HG03025 (cell line): ENCODE measurements at regions not wholly inside any gene's neighbourhood (a gene's known extent, or its start where the extent isn't known, plus 50 kb on each side); places are given as distances from the start of the nearest gene placed in this dataset.

Source experiments
- ATAC-seq: cut with Tn5 transposase; IDR thresholded peaks from one replicate; pipeline ENCODE4 v1.9.1; 2021; ENCODE audit warnings: mild to moderate bottlenecking, moderate library complexity; ENCODE audit not compliant: unreplicated experiment, low FRiP score

DNA sequence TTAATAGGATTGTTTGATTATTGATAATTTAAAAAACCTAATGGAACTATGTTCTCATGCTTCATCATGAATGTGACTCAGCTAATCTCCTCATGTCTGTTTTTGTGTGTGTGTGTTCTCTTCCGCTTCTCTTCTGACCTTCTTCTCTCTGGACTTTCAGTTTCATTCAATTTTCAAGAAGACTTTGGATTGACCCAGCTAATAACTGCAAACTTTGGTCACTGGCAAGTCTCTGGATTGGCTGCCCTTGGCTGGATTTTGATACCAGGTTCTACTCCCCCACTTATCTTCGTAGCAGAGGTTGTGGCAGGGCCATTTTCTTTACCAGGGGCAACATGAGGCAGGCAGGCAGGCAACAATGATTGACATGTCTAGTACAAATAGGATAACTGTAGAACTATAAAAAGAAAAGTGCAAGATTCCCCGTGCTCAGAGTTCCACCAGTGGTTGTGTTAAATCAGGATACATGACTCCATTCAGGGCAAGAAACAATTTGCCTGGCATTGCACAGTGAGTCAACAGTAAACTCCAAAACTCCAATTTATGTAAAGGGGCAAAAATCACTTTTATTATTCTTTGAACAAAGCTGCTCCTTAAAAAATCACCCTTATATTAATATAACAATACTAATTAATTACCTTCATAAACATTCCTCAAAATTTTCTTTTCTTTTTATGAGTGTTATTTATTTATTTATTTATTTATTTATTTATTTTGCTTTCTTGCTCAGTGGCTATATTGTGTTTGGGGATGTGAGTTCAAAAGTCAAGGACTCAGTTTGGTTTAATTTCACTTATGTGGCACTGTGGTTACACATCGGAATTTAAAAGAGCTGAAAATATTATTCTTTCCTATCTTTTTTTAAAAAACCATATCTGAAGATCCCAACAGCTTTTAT, 167.6 kb downstream of the RND3 start:
- ATAC-seq: no peak

DNA sequence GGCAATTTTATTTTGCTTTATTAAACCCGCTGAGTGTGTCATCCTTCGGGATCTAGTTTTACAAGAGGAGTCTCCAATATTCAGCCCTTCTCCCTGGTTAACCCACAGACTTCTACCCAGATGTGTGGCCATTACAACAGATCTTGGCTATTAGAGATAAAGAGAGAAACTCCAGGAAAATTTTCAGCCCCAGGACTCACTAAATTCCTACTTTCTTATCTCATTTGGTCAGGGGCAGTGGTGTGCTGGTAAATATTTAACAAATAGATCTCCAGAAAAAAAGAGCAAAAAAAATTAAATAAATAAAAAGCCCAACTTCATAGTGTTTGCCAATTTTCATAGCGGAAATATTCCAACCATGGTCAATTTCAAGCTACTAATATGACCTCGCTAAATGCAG, 168.4 kb downstream of the RND3 start:
- no peak for ATAC-seq

DNA sequence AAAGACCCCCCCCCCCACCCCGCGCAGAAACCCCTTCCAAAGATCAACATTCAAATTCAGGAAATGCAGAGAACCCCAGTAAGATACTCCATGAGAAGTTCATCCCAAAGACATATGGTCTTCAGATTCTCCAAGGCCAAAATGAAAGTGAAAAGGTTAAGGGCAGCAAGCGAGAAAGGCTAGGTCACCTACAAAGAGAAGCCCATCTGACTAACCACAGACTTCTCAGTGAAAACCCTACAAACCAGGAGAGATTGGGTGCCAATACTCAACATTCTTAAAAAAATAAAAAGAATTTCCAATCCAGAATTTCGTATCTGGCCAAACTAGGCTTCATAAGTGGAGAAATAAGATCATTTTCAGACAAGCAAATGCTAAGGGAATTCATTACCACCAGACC, 175.2 kb downstream of the RND3 start:
- no peak for ATAC-seq

DNA sequence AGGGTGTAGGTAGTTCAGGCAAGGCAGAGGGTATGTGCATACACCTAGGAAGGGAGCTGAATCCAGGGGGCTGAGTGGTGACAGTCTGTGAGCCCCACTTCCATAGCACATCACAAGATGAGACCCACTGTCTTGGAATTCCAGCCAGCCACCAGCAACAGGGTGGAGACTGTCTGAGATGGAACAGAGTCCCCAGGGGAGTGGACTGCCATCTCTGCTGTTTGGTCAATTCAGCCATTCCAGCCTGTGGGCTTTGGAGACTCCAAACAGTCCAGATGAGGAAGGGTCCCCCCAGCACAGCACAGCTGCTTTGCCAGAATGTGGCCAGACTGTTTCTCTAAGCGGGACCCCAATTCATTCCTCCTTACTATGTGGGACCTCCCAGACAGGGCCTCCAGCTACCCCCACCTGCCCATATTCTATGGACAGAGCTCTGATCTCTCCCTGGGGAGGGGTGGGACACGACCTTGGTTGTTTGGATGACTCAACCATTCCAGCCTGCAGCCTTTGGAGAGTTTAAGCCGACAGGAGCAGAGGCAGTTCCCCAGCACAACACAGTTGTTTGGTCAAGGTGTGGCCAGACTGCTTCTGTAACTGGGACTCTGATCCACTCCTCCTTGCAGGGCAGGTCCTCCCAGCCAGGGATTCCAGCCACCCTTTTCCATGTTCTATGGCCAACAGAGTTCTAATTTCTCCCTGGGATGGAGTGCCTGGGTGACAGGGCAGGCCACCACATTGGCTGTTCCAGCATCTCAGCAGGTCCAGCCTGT, 178.0 kb downstream of the RND3 start:
- no peak for ATAC-seq

DNA sequence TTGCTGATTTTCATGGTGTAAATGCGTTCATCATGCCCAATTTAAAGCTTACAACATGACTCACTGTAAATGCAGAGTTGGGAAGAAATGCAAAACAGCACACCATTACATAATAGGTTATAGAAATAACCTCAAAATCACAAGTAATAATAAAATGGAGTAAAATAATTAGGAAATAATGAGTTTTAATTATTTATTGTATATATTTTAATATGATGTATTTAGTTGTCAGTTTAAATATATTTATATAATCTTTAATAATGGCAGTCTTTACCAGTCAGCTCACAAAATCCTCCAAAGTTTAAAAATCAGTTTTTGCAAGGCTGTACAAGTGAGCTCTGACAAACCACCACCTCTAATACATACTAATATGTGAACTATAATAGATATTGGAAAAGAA, 180.2 kb downstream of the RND3 start:
- ATAC-seq: no peak

DNA sequence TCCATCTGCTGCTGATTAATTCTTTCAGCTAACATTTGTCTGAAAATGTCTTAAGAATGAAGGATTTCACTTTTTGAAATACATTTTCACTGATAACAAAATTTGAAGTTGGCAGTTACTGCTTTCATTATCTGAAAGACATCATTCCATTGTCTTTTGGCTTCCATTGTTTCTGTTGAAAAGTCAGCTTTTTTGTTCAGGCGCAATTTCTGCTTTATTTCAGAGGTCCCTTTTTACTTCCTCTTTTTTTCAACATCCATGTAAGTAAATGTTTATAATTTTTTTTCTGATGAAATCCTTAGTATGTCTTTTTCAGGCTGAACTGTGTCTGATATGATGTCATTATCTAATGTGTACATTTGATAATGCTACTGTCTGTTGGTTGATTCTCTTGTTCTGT, 184.2 kb downstream of the RND3 start:
- ATAC-seq: no peak

DNA sequence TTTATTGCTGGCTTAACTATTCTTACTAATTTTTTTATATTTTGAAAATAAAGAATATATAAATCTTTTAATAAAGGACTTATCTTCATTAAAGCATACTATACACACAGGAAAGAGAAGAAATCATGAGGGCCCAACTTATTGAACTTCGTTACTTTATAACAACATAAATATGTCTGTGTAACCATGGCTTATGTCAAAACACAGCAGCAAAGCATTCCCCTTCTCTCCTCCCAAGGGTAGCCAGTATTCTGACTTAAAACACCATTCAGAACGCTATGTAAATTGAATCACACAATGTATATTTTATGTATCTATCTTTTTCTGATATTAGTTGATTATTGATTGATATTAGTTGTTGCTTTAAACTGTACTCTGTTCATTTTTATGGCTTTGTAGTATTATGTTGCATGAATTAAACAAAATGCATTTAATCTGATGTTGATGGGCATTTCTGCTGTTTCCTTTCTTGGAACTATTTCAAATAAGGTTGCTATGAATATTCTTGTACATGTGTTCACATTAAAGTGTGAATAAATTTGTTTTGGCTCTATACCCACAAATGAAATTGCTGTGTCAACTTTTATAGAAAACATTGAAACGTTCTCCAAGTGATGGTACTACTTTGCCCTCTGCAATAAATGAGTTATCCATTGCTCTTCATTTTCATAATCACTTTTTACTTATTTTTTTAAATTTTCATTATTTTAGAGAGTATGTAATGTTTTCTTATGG, 188.7 kb downstream of the RND3 start:
- ATAC-seq: no peak

DNA sequence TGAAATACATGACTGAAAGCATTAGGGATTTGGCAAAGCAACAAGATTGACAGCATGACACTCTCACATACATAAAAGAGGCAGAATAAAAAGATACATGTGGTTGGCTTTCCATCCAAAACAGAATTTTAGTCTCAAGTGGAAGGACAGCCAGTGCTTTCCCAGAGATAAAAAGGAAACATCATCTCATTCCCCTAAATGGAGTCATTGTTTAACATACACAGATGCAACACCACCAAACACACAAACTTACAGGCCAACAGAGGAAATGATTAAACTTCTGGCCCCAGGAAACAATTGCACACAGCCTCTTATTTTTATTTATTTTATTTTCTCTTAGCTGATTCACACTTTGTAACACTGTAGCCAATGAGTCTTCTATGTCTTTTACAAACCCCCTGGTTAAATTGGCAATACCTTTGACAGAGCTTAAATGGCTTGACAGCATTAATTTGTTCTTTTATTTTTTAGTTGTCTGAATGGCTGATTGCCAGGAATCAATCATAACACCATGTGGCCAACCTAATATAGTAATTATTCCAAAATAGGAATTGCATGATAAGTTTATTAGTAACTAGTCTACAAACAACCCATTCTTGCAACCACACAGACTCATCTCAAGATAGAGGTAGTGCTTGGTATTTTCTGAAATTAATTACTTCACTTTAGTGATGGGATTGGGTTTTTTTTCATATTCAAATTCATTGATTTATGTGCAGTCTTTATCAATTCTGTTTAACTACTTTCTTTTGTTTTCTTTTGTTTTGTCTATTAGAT, 190.5 kb downstream of the RND3 start:
- no peak for ATAC-seq

DNA sequence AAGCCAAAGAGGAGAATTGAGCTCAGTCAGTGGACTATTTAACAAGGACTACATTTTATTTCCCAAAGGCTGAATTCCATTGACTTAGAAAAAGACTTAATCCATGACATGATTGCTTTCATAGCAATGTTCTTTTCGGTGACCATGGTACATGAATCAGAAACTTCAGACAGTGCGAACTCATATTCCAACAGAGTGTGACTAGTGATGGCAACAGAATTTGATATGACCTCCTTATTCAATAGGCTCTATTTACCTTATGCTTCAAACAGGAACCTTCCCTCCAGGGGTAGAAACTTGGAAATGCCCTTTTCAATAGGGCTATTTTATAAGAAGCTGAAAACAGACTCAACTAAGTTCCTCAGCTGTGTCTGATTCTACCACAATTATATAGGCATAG, 191.9 kb downstream of the RND3 start:
- ATAC-seq: no peak

DNA sequence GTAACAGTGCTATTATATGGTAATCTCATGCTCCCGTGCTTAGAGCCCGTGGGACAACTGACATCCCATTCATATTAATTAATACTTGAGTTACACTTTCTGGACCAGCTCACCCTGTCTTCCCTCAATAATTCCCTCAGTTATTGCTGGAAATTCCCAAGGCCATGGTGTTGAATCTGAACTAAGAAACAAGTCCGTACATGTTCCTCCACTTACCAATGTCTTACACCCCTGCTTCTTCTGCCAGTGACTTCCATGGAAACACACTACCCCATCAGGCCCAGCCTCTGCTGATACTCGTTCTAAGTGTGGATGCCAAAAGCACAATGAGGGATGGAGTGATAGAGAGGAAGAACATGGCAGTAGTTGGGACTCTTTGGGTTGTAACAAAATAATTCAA, 193.7 kb downstream of the RND3 start:
- no peak for ATAC-seq

DNA sequence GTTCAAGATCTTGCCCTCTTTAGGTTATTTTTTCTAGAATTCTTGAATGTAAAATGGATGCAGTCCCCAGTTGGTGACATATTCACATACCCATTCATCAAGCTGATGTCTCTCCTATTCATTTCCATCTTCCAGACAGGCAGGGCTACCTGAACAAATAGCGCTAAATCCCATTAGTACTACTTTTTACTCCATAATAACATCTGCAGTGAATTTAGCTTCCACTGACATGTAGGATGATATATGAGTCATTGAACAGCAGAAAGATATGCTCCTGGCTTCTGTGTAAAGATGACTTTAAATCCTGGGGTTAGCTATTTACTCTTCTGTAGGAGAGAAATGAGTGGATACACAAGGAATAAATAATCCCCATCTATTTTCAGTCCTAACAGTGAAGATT, 194.7 kb downstream of the RND3 start:
- ATAC-seq: no peak

DNA sequence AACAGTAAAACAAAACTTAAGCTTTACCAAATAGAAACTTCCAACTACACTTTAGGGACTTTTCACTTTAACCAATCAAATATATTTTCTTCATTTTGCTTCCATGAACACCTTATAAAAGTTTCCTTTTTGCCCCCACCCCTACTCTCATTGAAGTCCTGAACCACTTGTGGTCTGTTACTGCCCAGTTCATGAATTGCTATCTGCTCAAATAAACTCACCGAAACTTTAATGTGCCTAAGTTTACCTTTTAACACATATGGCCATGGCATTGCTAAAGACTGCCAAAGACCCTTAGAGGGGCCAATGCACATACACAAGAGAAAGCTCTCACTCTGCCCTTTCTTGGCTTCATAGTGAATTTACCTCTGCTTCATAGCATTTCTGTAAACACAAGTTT, 195.3 kb downstream of the RND3 start:
- ATAC-seq: no peak

DNA sequence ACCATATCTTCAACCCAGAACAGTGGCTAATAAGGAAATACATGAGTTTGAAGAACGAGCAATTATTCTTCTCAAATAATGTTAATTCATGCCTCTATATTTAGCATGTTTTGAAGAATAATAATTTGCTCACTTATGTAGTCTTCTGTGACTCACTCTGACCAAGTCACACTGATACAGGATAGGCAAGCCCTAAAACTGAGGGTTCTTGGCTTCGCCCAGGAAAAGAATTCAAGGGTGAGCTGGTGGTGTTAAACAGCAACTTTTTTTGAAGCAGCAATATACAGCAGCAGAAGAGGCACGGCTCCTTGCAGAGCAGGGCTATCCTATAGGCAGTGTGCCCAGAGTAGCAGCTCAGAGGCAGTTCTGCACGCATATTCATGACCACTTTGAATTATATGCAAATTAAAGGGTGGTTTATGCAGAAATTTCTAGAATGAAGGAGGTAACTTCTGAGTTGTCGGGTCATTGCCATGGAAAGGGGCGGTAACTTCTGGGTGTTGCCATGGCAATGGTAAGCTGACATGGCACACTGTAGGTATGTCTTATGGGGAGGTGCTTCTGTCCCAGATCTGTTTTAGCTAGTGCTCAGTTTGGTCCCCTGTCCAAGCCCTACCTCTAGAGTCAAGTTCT, 200.6 kb downstream of the RND3 start:
- no peak for ATAC-seq

DNA sequence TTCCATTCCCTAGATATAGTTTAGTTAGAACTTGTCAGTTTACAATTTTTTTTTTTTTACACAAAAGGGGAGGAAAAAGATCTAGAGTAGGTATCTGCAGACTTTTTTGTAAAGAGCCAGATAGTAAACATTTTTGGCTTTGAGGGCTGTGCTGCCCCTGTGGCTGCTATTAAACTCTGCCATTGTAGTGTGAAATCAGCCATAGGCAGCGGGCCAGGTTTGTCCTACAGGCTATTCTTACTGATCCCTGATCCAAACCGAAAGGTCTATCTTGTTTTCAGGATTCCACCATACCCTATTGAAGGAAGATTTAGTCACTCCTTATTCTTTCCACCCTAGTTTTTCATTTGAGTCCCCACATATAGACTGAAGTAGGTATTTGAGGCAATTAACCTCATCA, 203.4 kb downstream of the RND3 start:
- ATAC-seq: no peak

DNA sequence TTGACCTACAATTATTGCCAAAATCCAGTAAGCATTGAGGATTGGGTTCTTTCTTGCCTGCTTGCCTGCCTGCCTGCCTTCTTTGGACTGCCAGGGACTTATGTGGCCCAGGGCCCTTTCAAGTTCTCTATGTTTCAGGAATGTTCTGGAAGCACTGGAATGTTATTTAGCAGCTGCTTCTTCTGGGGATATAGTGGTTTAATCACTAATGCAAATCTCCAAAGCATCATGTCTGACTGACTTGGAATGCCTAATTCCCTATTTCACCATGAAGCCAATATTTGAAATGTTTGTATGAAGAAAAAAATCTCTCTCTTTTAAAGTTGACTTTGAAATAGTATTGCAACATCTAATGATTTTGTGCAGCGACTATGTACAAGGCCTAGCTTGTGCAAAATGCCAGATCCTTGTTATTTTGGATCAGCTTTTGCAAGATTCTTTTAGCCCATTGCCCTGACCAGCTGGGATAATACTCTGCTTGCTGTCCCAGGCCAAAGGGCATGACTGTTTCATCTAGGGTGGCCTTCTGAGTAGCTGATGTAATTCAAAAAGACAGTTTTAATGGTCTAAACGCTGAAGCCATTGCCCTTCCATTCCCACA, 204.6 kb downstream of the RND3 start:
- no peak for ATAC-seq

DNA sequence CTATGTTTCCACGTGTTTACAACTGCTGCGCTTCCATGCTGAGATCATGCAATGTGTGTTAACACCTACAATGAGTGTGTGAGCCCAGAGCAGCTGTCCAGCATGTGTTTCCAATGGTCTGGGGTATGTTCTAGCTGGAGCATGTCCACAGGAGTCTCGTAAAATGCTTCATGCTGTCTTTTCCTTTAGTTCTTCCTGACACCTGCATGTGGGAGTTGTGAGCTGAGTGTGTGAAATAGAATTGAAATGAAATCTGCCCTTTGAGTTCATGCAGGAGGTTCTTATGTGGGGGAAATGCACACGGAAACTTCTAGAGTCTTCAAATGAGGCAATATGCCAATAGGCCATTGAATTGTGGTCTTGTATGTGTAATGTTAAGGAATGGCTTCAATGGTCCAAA, 205.1 kb downstream of the RND3 start:
- ATAC-seq: no peak

DNA sequence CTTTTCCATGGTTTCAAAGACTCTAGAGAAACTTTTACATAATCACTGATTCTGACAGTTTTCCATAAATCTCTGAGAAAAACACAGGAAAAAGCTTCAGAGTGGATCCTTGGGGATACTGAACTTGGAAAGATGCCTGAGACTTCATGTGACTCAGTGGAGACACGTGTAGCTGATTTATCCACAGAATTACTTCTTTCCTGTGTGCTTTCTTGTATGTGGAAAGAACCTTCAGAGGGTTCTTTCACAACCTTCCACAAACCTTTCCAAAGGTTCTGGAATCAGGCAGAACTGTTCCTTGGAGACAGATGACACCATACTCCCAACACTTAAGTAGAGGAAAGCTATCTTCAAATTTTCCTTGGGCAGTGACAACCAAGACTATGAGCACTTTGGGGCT, 207.2 kb downstream of the RND3 start:
- no peak for ATAC-seq

DNA sequence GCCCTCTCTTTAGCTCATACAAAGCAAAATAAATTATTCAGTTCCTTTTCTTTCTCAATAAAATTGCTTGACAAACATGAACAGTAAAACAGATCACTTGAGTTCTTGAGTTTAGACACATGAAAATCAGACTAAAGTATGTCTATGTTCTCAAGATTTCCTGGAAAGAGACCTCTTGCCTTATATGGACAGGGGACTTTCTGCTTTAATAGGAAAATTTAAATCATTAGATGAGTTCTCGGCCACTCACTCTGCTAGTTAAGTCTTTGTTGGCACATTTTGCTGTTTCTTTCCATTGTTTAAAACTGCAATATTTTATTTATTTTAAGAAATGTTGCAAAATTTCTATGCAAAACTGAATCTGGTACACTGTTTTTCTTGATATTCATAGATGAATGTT, 207.8 kb downstream of the RND3 start:
- no peak for ATAC-seq

DNA sequence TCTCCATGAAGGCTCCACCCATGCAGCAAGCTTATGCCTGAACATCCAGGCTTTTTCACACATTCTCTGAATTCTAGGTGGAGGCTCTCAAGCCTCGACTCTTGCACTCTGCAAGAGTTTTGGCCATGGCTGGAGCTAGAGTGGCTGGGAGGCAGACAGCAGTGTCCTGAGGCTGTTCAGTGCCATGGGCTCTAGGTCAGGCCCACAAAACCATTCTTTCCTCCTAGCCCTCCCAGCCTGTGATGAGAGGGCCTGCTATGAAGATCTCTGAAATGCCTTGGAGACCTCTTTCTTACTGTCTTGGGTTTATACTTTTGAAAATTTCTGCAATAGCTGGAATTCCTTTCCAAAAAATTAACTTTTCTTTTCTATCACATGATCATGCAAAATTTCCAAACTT, 210.7 kb downstream of the RND3 start:
- ATAC-seq: no peak

DNA sequence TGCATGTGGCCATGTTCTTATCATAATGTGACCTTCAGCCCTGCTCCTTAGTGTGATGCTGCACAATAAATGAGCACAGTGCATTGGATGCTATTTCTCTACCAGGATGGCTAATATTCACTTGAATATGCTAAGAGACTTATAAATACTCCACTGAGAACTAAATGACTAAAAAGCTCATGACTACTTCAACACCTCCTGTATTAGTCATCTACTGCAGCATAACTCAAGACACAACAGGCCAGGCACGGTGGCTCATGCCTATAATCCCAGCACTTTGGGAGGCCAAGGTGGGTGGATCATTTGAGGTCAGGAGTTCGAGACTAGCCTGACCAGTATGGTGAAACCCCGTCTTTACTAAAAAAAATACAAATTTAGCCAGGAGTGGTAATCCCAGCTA, 213.4 kb downstream of the RND3 start:
- ATAC-seq: no peak
